DOHH2 (cell line): ENCODE measurements at regions not wholly inside any gene's neighbourhood (a gene's known extent, or its start where the extent isn't known, plus 50 kb on each side); places are given as distances from the start of the nearest gene placed in this dataset.

ENCODE experiments used
- CTCF ChIP-seq: fragments of 200-600 bp; sonication (generic); IDR thresholded peaks from one replicate; pipeline ENCODE4 v1.5.1; 2014; ENCODE audit warnings: antibody characterized with exemption, mild to moderate bottlenecking, low read depth, low read length; ENCODE audit not compliant: poor library complexity, severe bottlenecking
- EZH2phosphoT487 ChIP-seq: fragments of 200-600 bp; sonication (generic); IDR thresholded peaks from 2 replicates; pipeline ENCODE4 v1.6.1; 2017; ENCODE audit warnings: borderline replicate concordance, mild to moderate bottlenecking, antibody characterized with exemption, low read length, moderate library complexity, mixed read lengths

DNA sequence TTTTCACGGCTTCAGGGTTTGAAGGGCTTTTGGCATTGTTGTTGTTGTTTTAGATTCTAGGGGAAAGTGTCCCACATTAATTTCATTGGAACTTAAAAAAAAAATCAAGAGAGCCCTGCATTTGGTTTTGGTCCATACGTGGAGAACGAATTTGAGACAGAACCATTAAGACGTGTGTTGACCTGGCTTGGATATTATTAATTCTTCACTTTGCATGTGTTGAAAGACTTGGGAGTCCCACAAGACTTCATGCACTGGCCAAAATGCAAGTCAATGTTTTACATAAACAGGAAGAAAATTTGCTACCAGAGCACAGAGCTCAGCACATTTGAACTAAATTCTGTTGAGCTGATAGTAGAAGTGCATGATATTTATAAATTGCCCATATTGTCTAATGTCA lies 761.2 kb upstream of the ACVR2A start:
- TF ChIP-seq CTCF (no peak), EZH2phosphoT487 (no peak)
